22Rv1 (cell line): ENCODE measurements at regions not wholly inside any gene's neighbourhood (a gene's known extent, or its start where the extent isn't known, plus 50 kb on each side); places are given as distances from the start of the nearest gene placed in this dataset.

Experiments used
- H3K27ac ChIP-seq: fragments of 450-650 bp; 2 replicates; pipeline ENCODE4 v1.5.1; 2017
- ZFX ChIP-seq: fragments of 450-650 bp; IDR thresholded peaks from 2 replicates; pipeline ENCODE4 v1.6.1; 2017; ENCODE audit warnings: antibody characterized with exemption, borderline replicate concordance
- TF ChIP-seq, protein P1 (sequence below): fragments of 450-650 bp; IDR thresholded peaks from 2 replicates; pipeline ENCODE4 v1.5.1; 2017; ENCODE audit warnings: mild to moderate bottlenecking

DNA sequence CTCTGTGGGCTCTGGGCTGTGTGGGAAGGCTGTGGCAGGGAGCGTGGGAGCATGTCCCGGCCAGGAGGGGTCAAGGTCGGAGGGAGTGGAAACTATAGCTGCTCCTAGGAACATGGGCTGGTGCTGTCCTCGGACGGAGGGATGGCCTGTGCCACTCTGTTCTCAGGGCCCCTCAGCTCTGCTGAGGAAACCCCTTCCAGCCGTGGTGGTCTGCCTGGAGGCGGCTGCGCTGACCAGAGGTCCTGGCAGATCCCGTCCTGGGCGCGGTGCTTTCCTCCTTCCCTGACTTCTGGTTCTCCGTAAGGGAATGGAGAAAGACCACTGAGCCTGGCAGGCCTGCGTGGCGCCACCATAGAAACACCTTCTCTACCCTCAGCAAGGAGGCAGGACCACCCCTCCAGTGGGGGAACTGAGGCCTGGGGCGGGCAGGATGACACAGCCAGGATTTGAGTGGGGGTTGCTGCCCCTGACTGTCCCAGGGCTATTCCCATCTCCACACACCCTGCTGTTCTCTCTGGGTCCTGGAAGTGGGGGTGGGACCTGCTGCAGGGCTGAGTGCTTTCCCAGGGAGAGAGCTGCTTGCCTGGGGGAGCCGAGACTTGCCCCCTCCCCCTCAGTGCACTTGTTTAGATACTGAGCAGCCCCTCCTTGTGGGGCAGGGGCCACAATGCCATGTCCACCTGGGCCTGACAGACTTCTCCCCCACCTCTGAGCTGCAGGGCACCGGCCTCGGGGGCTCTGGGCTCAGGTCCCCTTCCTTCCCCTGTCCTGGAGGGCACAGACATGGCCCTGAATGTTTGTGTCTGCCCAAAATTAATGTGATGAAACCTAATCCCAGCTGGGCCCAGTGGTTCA is 301.0 kb upstream of the HS6ST1 start:
- TF ChIP-seq, protein P1, sequence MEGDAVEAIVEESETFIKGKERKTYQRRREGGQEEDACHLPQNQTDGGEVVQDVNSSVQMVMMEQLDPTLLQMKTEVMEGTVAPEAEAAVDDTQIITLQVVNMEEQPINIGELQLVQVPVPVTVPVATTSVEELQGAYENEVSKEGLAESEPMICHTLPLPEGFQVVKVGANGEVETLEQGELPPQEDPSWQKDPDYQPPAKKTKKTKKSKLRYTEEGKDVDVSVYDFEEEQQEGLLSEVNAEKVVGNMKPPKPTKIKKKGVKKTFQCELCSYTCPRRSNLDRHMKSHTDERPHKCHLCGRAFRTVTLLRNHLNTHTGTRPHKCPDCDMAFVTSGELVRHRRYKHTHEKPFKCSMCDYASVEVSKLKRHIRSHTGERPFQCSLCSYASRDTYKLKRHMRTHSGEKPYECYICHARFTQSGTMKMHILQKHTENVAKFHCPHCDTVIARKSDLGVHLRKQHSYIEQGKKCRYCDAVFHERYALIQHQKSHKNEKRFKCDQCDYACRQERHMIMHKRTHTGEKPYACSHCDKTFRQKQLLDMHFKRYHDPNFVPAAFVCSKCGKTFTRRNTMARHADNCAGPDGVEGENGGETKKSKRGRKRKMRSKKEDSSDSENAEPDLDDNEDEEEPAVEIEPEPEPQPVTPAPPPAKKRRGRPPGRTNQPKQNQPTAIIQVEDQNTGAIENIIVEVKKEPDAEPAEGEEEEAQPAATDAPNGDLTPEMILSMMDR, result no peak
- TF ChIP-seq ZFX, result no peak
- H3K27ac ChIP-seq, result no peak overlapping the region

DNA sequence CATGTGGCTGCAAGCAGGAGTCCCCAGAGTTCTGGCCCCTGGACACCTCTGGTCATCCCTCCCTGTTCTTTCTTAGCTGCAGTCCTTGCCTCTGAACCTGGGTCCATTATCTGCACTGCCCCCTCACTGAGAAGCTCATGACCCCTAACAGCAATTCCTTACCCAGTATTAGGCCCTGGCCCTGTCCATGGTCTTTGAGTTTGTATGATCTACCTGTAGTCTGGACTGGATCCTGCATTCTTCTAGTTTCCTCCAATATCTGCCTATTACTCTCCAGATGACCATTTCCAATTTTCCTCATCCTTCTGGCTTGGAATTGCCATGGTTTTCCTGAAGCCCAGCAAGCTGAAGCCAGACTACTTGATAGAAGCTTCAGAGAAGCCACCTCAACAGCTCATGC is 302.4 kb upstream of the HS6ST1 start:
- H3K27ac ChIP-seq, result no peak overlapping the region
- TF ChIP-seq, protein P1, result no peak
- TF ChIP-seq ZFX, result no peak

DNA sequence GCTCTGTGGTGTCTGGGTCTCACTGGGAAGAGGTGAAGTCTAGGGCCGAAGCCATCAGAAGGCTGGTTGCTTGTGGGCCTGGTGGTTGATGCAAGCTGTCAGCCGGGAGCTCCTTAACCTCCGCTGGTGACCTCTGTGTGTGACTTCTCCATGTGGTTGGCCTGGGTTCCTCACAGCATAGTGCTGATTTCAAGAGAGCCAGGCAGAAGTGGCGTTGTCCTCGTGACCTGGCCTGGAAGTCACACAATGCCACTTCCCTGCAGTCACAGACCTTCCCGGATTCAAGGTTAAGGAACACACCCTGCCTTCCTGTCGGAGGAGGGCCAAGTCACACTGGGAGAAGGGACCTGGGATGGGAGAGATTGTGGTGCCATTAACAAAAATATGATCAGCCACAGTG is 303.7 kb upstream of the HS6ST1 start:
- no peak overlapping the region for H3K27ac ChIP-seq
- TF ChIP-seq, protein P1, result no peak
- TF ChIP-seq ZFX, result no peak

DNA sequence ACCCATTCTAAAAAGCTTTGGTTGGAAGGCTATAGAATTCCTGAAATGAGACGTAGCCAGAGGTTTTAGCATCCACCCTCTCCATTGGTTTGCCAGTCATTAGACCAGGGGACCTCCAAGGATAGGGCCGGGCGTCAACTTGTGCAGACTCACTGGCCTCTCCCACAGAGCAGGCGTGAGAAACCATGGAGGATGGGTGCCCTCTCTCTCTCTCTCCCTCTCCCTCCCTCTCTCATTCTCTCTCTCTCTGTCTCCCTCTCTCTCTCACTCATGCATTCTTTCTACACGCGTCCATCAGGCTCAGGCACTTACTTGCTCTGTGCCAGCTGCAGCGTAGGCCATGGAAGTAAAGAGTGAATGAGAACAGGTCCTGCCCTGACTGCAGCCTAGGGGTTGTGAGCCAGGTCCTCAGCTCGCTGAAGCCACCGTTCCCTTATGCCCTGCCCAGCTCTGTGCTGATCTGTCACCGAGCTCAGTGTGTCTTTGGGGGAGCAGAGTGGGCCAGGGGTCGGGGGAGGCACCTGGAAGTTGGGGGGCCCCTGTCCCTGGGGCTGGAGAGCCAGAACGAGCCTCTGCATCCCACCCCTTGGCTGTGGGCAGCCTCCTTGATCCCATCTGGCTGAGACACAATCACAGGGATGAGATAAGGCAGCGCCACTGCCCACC is 304.4 kb upstream of the HS6ST1 start:
- no peak overlapping the region for H3K27ac ChIP-seq
- TF ChIP-seq ZFX, result no peak

DNA sequence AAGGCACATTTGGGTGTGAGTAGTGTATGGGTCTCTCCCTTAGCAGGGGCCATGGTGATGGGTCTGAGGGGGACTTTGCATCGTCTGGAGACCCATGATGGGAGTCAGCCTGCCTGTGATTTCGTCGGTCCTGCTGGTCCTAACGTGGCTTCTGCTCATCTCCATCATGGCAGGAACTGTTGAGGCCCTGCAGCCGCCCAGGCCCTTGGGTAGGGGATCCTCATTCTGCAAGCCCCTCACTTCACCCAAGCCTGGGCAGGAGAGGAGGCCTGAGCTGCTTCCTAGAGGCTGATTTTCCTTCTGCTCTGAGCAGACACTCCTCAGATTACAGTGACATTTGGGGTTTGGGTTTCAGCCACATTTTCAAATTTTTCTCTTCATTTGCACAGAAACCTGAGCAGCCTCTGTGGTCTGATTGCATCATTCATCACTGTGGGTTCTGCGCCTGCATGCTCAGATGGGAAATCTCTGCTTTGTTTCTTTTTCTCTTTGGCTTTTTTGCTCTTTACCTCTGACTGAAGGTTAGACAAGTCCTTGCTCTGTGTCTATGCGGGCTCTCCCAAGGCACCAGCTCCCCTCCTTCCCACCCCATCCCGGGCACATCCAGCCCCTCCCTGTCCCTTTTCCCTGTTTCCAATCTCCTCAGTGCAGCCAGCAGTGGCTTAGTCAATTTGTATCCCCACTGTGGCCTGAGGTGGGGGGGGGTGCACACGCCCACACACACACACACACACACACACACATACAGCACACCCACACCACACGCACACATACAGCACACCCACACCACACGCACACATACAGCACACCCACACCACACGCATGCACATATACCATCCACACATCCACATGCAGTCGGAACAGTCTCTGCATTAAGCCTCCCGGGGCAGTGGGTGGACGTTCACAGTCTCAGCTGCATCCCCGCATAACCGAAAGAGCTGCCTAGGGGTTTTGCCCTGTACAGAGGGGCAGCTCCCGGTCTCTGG is 305.4 kb upstream of the HS6ST1 start:
- no peak overlapping the region for H3K27ac ChIP-seq
- no peak for TF ChIP-seq ZFX
- TF ChIP-seq, protein P1, result no peak

DNA sequence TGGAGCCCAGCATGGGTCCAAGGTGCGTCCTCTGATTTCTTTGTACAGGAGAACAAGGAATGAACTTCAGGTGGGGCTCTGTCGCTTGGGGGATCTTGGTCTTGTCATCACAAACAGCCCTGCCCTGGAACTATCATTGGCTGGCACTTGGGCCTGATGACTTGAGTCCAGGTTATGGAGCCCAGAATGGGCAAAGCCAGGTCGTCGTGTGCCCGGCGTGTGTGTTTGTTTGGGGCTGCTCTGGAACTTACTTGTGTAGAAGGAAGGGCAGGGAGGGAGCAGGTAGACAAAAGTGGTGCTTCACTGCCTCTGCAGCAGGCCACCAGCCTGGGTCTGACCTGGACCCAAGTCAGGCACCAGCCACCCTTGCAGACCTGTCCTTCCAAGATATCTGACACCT is 306.3 kb upstream of the HS6ST1 start:
- H3K27ac ChIP-seq, result no peak overlapping the region

DNA sequence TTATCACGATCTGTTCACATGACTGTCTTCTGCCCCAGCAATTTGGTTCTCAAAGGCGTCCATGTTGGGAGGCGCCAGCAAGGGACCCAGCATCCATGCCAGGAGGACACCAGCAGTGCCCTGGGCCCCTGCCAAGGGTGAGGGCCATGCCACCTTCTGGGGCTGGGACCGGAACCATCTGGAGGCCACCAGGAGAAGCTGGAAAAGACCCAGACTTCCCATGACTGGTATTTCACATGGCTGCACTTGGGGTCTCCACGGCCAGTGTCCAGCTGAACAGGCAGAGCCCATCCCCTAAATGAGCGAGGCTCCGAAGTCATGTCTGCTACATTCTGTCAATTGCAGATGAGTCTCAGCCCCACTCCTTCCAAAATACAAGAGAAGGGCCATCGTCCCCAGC is 306.8 kb upstream of the HS6ST1 start:
- H3K27ac ChIP-seq, result no peak overlapping the region
- TF ChIP-seq ZFX, result no peak
- TF ChIP-seq, protein P1, result no peak

More for the DNA sequence above, 306.3 kb upstream of the HS6ST1 start:
- TF ChIP-seq, protein P1, result no peak
- TF ChIP-seq ZFX, result no peak
